Gastroesophageal sphincter (tissue), 4 donors: ENCODE measurements at regions not wholly inside any gene's neighbourhood (a gene's known extent, or its start where the extent isn't known, plus 50 kb on each side); places are given as distances from the start of the nearest gene placed in this dataset.

Experiments
- ATAC-seq: fragments of 150-250 bp; one replicate; pipeline ENCODE4 v1.9.1; 2016; ENCODE audit warnings: mild to moderate bottlenecking, moderate library complexity
- H3K27ac ChIP-seq, 4 donors: fragments of 200-600 bp; sonication (generic) in 3 of 4; 1 replicate in 3 of 4; 2 replicates in 1 of 4; pipeline ENCODE4 v1.5.1; 2016 to 2019
- H3K27me3 ChIP-seq: fragments of 200-600 bp; sonication (generic); one replicate; pipeline ENCODE4 v1.5.1; 2019
- H3K36me3 ChIP-seq, 2 donors: fragments of 200-600 bp; sonication (generic); one replicate each; pipeline ENCODE4 v1.5.1; 2019; ENCODE audit warnings: control low read depth in 1 of 2
- H3K4me1 ChIP-seq, 3 donors: fragments of 200-600 bp; sonication (generic); 1 replicate in 2 of 3; 2 replicates in 1 of 3; pipeline ENCODE4 v1.5.1; 2016 to 2019; ENCODE audit warnings: control low read depth in 2 of 3
- H3K4me3 ChIP-seq, 2 donors: fragments of 200-600 bp; sonication (generic); one replicate each; pipeline ENCODE4 v1.5.1; 2019; ENCODE audit warnings: mild to moderate bottlenecking in 1 of 2, moderate library complexity in 1 of 2
- H3K9me3 ChIP-seq, 3 donors: fragments of 200-600 bp; sonication (generic); one replicate each; pipeline ENCODE4 v1.5.1; 2017 to 2019; ENCODE audit warnings: control low read depth in 2 of 3
- EP300 ChIP-seq: sonication (generic); formaldehyde crosslinking; IDR thresholded peaks from one replicate; pipeline ENCODE4 v1.6.1; 2017; ENCODE audit warnings: antibody characterized with exemption, mild to moderate bottlenecking
- POLR2A ChIP-seq, 2 donors: fragments of 450-650 bp; IDR thresholded peaks; one replicate each; pipeline ENCODE4 v1.6.1; 2017; ENCODE audit warnings: antibody characterized with exemption in 2 of 2, mild to moderate bottlenecking in 2 of 2, moderate library complexity in 1 of 2
- POLR2AphosphoS5 ChIP-seq: sonication (generic); formaldehyde crosslinking; IDR thresholded peaks from one replicate; pipeline ENCODE4 v1.6.1; 2017; ENCODE audit warnings: antibody characterized with exemption
- WGBS, 2 donors: methylation state at CpG; one replicate each; pipeline ENCODE4 v1.1.5; 2018; ENCODE audit warnings: low coverage in 1 of 2; 5-methylcytosine and 5-hydroxymethylcytosine counted together
- TF ChIP-seq, protein P1 (sequence below), 4 experiments: fragments of 200-600 bp in 2 of 4; fragments of 450-650 bp in 2 of 4; sonication (generic) in 1 of 4; IDR thresholded peaks; one replicate each; pipeline ENCODE4 v1.5.1; 2017 to 2019; ENCODE audit warnings: antibody characterized with exemption in 4 of 4, mild to moderate bottlenecking in 2 of 4, moderate library complexity in 2 of 4

DNA sequence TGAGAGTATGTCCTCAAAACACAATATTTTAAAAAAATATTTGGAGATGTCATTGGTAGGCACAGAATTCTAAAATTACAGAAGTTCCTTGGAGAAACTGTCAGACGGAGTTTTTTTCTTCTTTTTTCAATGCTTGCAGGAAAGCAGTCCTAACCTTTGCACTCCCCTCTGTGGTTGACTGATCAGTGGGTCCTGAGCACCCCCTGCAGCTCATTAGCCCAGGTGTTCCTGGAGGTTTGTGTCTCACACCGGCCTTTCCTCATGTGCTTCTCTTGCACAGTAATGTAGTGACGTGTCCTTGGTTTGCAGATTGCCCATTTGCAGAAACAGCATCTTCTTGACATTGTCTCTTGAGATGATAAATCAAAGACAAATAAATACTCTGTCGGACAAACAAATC lies 513.0 kb downstream of the TMEM121 start:
- WGBS, 2 donors: 47 to 59% methylated on average over 3 to 4 of the region's 4 CpGs
- H3K27ac ChIP-seq: no peak overlapping the region
- TF ChIP-seq POLR2A (IDR thresholded peaks at IDR 0.05) (no peak), EP300 (no peak), POLR2AphosphoS5 (no peak)
- TF ChIP-seq, protein P1, sequence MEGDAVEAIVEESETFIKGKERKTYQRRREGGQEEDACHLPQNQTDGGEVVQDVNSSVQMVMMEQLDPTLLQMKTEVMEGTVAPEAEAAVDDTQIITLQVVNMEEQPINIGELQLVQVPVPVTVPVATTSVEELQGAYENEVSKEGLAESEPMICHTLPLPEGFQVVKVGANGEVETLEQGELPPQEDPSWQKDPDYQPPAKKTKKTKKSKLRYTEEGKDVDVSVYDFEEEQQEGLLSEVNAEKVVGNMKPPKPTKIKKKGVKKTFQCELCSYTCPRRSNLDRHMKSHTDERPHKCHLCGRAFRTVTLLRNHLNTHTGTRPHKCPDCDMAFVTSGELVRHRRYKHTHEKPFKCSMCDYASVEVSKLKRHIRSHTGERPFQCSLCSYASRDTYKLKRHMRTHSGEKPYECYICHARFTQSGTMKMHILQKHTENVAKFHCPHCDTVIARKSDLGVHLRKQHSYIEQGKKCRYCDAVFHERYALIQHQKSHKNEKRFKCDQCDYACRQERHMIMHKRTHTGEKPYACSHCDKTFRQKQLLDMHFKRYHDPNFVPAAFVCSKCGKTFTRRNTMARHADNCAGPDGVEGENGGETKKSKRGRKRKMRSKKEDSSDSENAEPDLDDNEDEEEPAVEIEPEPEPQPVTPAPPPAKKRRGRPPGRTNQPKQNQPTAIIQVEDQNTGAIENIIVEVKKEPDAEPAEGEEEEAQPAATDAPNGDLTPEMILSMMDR (IDR thresholded peaks at IDR 0.05): no peak
- no peak for ATAC-seq
- H3K27me3 ChIP-seq: peaks cover 49% of the 10 kb centered on the region
- H3K36me3 ChIP-seq: no peaks in the 10 kb centered on the region
- H3K4me1 ChIP-seq: no peaks in the 10 kb centered on the region
- peaks cover 0 to 5% (median 0%) of the 10 kb centered on the region in 3 donors for H3K9me3 ChIP-seq
- no peak overlapping the region for H3K4me3 ChIP-seq

DNA sequence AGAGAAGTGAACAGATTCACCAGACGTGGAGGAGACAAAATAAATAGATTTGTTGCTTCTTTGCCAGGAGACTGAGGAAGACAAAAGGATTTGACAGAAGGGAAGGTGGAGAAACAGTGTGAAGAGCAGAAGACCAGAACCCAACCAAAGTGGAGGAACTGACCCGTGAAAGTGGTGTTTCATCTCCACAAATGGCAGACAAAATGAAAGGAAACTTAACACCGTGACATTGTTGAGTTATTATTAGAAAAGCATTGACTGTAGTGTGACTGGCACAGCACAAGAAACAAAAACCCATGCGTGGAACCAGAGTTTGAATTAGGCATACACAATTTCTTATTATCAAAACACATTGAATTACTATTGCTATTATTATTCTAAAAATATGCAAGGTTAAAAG lies 518.1 kb downstream of the TMEM121 start:
- 59 to 63% methylated on average over 4 of the region's 4 CpGs for WGBS, 2 donors
- no peak for ATAC-seq
- H3K27ac ChIP-seq: no peak overlapping the region
- H3K4me3 ChIP-seq: no peak overlapping the region
- H3K27me3 ChIP-seq: peaks cover 36% of the 10 kb centered on the region
- H3K36me3 ChIP-seq: no peaks in the 10 kb centered on the region
- no peaks in the 10 kb centered on the region for H3K4me1 ChIP-seq
- H3K9me3 ChIP-seq: peaks cover 0 to 5% (median 0%) of the 10 kb centered on the region in 3 donors
- TF ChIP-seq EP300: no peak
- TF ChIP-seq POLR2AphosphoS5: no peak
- no peak for TF ChIP-seq POLR2A (IDR thresholded peaks at IDR 0.05)
- TF ChIP-seq, protein P1 (IDR thresholded peaks at IDR 0.05): no peak

- H3K4me1 ChIP-seq: no peaks in the 10 kb centered on the region
- H3K9me3 ChIP-seq: peaks cover 0 to 5% (median 0%) of the 10 kb centered on the region in 3 donors
- no peak for ATAC-seq
- no peak overlapping the region for H3K4me3 ChIP-seq
- TF ChIP-seq POLR2AphosphoS5: no peak
- no peak for TF ChIP-seq POLR2A (IDR thresholded peaks at IDR 0.05)
- TF ChIP-seq, protein P1 (IDR thresholded peaks at IDR 0.05): peak in 1 of 4 experiments; percentile 41
- TF ChIP-seq EP300: no peak
- H3K27ac ChIP-seq: no peak overlapping the region
- 68 to 72% methylated on average over 3 to 7 of the region's 9 CpGs for WGBS, 2 donors
- no peaks in the 10 kb centered on the region for H3K36me3 ChIP-seq
- H3K27me3 ChIP-seq: peaks cover 36% of the 10 kb centered on the region
Measured at GRCh38 chr14:106044949-106045596, 518.7 kb downstream of the TMEM121 start.

- WGBS, 2 donors: 38 to 76% methylated on average over 1 to 2 of the region's 2 CpGs
- TF ChIP-seq POLR2A (IDR thresholded peaks at IDR 0.05) (no peak), POLR2AphosphoS5 (no peak), EP300 (no peak)
- TF ChIP-seq, protein P1 (IDR thresholded peaks at IDR 0.05): no peak
- Histone ChIP-seq H3K27ac (no peak overlapping the region), H3K9me3 (no peaks in the 10 kb centered on the region), H3K4me1 (no peaks in the 10 kb centered on the region), H3K4me3 (no peak overlapping the region), H3K27me3 (peaks cover 49% of the 10 kb centered on the region), H3K36me3 (no peaks in the 10 kb centered on the region)
- ATAC-seq: no peak
Measured at GRCh38 chr14:106051796-106052195, 525.4 kb downstream of the TMEM121 start.

DNA sequence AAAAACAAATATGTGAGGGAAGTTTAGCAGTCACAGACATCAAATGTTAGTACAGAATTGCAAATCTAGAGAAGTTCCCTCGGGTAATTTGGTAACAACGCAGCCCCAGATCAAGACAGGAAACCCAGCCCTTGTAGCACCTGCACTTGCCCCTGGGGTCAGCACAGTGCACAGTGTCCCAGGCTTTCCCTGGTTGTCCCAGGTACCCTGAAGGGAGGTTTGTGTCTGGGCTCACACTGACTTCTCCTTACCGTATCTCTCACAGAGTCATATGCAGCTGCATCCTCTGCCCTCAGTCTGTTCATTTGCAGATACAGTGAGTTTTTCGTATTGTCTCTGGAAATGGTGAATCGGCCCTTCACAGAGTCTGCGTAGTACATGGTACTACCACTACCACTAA lies 528.9 kb downstream of the TMEM121 start:
- no peak overlapping the region for H3K27ac ChIP-seq
- 55 to 65% methylated on average over 2 to 3 of the region's 6 CpGs for WGBS, 2 donors
- H3K27me3 ChIP-seq: peaks cover 58% of the 10 kb centered on the region
- no peak for TF ChIP-seq POLR2AphosphoS5
- no peak for TF ChIP-seq EP300
- TF ChIP-seq POLR2A (IDR thresholded peaks at IDR 0.05): no peak
- TF ChIP-seq, protein P1 (IDR thresholded peaks at IDR 0.05): no peak
- H3K4me1 ChIP-seq: no peaks in the 10 kb centered on the region
- H3K4me3 ChIP-seq: no peak overlapping the region
- H3K9me3 ChIP-seq: no peaks in the 10 kb centered on the region
- no peaks in the 10 kb centered on the region for H3K36me3 ChIP-seq
- ATAC-seq: no peak
